GM12864 (cell line): ENCODE measurements at regions not wholly inside any gene's neighbourhood (a gene's known extent, or its start where the extent isn't known, plus 50 kb on each side); places are given as distances from the start of the nearest gene placed in this dataset.

Source experiments
- DNase-seq: peaks from one replicate; pipeline ENCODE4 v3.0.0-alpha.2; 2011; ENCODE audit warnings: low read depth
- H3K4me3 ChIP-seq: 2 replicates; pipeline ENCODE4 v1.5.1; 2011; ENCODE audit warnings: mild to moderate bottlenecking, low read depth, low read length, control low read depth
- TF ChIP-seq, protein P1 (sequence below): IDR thresholded peaks from 2 replicates; pipeline ENCODE4 v1.5.1; 2011; ENCODE audit warnings: low read depth, mild to moderate bottlenecking, moderate library complexity, low read length, control low read depth, inconsistent platforms; ENCODE audit errors: missing control alignments

GRCh38 chr16:80063031-80063712 is 462.6 kb upstream of the MAF start:
- H3K4me3 ChIP-seq: no peak overlapping the region
- TF ChIP-seq, protein P1, sequence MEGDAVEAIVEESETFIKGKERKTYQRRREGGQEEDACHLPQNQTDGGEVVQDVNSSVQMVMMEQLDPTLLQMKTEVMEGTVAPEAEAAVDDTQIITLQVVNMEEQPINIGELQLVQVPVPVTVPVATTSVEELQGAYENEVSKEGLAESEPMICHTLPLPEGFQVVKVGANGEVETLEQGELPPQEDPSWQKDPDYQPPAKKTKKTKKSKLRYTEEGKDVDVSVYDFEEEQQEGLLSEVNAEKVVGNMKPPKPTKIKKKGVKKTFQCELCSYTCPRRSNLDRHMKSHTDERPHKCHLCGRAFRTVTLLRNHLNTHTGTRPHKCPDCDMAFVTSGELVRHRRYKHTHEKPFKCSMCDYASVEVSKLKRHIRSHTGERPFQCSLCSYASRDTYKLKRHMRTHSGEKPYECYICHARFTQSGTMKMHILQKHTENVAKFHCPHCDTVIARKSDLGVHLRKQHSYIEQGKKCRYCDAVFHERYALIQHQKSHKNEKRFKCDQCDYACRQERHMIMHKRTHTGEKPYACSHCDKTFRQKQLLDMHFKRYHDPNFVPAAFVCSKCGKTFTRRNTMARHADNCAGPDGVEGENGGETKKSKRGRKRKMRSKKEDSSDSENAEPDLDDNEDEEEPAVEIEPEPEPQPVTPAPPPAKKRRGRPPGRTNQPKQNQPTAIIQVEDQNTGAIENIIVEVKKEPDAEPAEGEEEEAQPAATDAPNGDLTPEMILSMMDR: no peak
- DNase-seq: no peak

DNA sequence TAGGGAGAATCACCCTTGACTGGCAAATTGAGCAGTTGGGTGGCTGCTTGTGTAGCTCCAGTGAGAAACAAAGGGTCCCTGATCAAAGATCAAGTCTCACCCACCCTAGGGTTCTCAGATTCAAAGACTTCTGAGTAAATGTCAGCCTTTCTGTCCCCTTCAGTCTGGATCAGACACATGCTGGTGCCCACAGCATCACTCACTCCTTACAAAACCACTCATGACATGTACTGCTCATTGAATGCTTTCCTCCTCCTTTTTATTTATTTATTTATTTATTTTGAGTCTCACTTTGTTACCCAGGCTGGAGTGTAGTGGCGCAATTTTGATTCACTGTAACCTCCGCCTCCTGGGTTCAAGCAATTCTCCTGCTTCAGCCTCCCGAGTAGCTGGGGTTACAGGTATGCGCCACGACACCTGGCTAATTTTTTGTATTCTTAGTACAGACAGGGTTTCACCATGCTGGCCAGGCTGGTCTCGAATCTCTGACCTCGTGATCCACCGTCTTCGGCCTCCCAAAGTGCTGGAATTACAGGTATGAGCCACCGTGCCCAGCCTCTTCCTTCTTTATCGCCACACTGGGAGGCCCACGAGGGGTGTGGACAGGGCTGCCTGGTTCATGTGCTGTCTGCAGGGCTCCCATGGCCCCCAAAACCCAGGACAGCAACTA is 462.0 kb upstream of the MAF start:
- TF ChIP-seq, protein P1: no peak
- no peak overlapping the region for H3K4me3 ChIP-seq
- no peak for DNase-seq

GRCh38 chr16:80060470-80060869 is 459.9 kb upstream of the MAF start:
- no peak for DNase-seq
- H3K4me3 ChIP-seq: no peak overlapping the region
- TF ChIP-seq, protein P1: no peak

DNA sequence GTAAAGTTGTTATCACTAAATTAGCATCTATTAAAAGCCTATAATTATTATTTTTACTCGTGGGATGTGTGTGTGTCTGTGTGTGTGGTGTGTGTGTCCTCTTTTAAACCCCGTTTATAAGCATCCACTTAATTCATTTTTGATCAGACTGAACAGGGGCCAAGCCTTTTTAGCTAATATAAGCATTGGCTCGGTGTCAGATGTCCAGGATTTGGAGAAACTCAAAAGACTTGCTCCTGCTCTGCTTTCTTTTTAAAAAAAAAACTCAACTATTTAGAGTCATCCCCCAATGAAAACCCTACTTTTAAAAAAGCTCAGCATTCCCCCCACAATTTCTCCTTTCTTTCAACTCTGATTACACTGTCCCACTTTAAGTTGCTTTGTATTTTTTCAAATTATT is 459.3 kb upstream of the MAF start:
- TF ChIP-seq, protein P1: no peak
- H3K4me3 ChIP-seq: no peak overlapping the region
- no peak for DNase-seq

- H3K4me3 ChIP-seq: no peak overlapping the region
- DNase-seq: no peak
- TF ChIP-seq, protein P1: no peak
Measured at GRCh38 chr16:80058214-80058613, 457.7 kb upstream of the MAF start.

- no peak for DNase-seq
- no peak overlapping the region for H3K4me3 ChIP-seq
- TF ChIP-seq, protein P1: no peak
Measured at GRCh38 chr16:80056324-80056723, 455.8 kb upstream of the MAF start.

DNA sequence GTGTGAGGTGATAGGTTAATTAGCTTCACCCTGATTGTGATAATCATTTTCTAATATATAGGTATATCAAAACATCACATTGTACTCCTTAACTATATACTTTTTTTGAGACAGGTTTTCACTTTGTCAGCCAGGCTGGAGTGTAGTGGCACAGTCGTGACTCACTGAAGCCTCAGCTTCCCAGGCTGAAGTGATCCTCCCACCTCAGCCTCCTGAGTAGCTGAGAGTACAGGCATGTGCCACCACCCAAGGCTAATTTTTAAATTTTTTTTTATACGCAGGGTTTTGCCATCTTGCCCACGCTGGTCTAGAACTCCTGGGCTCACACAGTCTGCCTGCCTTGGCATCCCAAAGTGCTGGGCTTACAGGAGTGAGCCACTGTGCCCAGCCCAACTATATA is 455.3 kb upstream of the MAF start:
- TF ChIP-seq, protein P1: no peak
- no peak for DNase-seq
- no peak overlapping the region for H3K4me3 ChIP-seq
